Fibroblast of mammary gland (primary cell): ENCODE measurements at regions not wholly inside any gene's neighbourhood (a gene's known extent, or its start where the extent isn't known, plus 50 kb on each side); places are given as distances from the start of the nearest gene placed in this dataset.

Experiments
- DNase-seq: peaks from one replicate; pipeline ENCODE4 v3.0.0-alpha.2; 2010; ENCODE audit warnings: low read depth
- H3K4me3 ChIP-seq: 2 replicates; pipeline ENCODE4 v1.5.1; 2011; ENCODE audit warnings: low read depth, mild to moderate bottlenecking, low read length, moderate library complexity; ENCODE audit not compliant: control insufficient read depth
- TF ChIP-seq, protein P1 (sequence below): conservative IDR thresholded peaks from 2 replicates; pipeline ENCODE4 v1.5.1; 2011; ENCODE audit warnings: low read depth, low read length, inconsistent platforms; ENCODE audit not compliant: control insufficient read depth, insufficient read depth

- DNase-seq, result no peak
These were observed 60.1 kb upstream of the ZPBP start for GRCh38 chr7:50153148-50153547.

DNA sequence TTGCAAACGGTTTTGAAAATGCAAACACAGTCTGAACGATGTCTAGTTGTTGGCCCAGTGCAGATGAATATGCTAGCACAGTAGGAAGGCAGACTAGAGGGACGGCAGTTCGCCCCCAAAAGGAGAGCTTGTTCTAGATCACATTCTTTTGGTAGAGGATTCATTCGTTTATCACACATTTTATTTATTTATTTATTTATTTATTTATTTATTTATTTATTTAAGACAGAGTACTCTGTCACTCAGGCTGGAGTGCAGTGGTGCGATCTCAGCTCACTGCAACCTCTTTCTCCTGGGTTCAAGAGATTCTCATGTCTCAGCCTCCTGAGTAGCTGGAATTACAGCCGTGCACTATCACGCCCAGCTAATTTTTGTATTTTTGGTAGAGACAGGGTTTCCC, 59.4 kb upstream of the ZPBP start:
- H3K4me3 ChIP-seq, result no peak overlapping the region
- no peak for DNase-seq
- TF ChIP-seq, protein P1, sequence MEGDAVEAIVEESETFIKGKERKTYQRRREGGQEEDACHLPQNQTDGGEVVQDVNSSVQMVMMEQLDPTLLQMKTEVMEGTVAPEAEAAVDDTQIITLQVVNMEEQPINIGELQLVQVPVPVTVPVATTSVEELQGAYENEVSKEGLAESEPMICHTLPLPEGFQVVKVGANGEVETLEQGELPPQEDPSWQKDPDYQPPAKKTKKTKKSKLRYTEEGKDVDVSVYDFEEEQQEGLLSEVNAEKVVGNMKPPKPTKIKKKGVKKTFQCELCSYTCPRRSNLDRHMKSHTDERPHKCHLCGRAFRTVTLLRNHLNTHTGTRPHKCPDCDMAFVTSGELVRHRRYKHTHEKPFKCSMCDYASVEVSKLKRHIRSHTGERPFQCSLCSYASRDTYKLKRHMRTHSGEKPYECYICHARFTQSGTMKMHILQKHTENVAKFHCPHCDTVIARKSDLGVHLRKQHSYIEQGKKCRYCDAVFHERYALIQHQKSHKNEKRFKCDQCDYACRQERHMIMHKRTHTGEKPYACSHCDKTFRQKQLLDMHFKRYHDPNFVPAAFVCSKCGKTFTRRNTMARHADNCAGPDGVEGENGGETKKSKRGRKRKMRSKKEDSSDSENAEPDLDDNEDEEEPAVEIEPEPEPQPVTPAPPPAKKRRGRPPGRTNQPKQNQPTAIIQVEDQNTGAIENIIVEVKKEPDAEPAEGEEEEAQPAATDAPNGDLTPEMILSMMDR, result no peak

More at GRCh38 chr7:50153148-50153547, 60.1 kb upstream of the ZPBP start:
- no peak overlapping the region for H3K4me3 ChIP-seq
- TF ChIP-seq, protein P1, result no peak

DNA sequence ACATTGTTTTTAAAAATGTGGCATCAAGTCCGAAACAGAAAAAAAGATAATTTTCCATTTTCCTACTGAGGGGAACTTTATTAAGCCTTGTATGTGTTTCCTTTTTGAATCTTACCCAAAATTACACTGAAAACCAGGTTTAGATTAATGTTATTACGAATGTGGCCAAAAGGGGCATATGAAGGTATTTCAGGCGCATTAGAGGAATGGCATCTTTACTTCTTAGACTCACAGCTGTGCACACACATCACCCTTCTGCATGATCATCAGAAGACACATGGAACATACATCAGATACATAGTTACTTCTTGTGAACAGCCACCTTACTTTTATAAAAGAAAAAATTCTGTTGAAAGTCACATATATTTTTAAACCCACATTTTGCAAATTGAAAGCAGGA, 58.6 kb upstream of the ZPBP start:
- no peak for DNase-seq
- no peak overlapping the region for H3K4me3 ChIP-seq
- TF ChIP-seq, protein P1, result no peak

- H3K4me3 ChIP-seq, result no peak overlapping the region
- TF ChIP-seq, protein P1, result no peak
- DNase-seq, result no peak
These were observed 58.0 kb upstream of the ZPBP start for GRCh38 chr7:50151001-50151400.

DNA sequence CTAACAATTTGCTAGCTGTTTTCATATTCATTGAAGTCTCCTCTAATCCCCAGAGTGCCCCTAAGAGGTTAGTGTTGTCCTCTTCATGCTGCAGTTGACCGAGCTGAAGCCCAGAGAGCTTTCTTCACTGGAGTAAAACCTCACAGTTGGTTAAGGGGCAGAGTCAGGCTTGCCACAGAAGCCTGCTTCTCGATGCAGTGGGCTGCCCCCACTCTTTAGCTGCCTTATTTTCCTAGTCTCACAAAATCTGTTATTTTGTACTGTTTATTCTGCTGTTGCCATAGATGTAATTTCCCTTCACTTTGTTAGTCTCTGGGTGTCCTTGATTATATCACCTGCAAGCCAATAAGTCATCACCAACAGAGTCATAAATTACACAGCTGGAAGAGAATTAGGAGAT, 56.3 kb upstream of the ZPBP start:
- no peak for DNase-seq
- no peak overlapping the region for H3K4me3 ChIP-seq
- TF ChIP-seq, protein P1, result no peak

DNA sequence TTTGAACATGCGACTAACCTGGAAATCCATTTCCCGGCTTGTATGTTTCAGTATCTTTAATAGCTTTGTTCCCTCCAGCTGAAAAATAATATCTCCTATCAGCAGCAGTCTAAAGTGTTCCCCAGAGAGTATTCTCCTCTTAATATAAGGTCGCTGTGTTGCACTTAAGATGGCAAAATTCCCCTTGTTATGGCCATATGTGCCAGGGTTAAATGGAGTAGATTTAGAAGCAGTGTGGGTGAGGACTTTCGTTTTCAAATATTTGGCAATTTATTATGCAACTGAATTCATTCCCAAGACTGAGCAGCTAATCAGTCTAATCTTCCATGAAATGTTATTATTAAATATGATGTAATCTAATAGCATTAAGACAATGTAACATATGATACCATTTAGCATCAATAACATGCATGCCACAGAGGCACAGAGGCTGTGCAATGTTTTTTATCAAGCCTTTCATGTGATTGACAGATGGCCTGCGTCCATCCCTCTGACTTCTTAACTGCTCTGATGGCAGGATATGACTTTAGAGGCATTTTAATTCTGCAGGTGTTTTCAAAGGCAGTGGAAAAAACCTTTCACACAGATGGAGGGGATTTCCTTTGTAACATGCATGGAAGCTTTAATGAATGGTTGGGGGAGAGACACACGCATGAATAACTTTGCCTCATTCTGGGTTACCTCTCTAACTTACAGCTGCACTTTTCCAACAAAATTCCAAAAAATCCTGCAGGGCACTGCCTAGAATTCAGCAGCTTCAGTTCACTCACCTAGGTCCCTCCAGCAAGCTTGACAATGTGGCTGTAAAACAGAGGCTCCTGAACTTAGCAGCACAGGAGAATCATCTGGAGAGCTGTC, 55.1 kb upstream of the ZPBP start:
- TF ChIP-seq, protein P1, result no peak
- no peak overlapping the region for H3K4me3 ChIP-seq
- DNase-seq, result no peak
